ENCODE measurements at regions not wholly inside any gene's neighbourhood (a gene's known extent, or its start where the extent isn't known, plus 50 kb on each side); places are given as distances from the start of the nearest gene placed in this dataset.

GRCh38 chr2:181363164-181363563 is 94.0 kb upstream of the ITGA4 start:
- TF ChIP-seq CTCF (IDR thresholded peaks at IDR 0.05; ENCODE audit: borderline replicate concordance, extremely low read depth, low read length, poor library complexity, severe bottlenecking) (no peak), EZH2 (IDR thresholded peaks at IDR 0.05; ENCODE audit: borderline replicate concordance, low read depth, low read length, severe bottlenecking) (no peak)
